ENCODE measurements at regions not wholly inside any gene's neighbourhood (a gene's known extent, or its start where the extent isn't known, plus 50 kb on each side); places are given as distances from the start of the nearest gene placed in this dataset.

- Mint-ChIP-seq H3K4me1 (ENCODE audit: low read depth in 2 of 2) (no peaks in the 10 kb centered on the region), H3K27ac (no peak overlapping the region), H3K9me3 (peaks cover 0 to 4% of the 10 kb centered on the region in 2 donors), H3K27me3 (no peaks in the 10 kb centered on the region), H3K4me3 (no peak overlapping the region), H3K36me3 (ENCODE audit: insufficient read depth) (no peaks in the 10 kb centered on the region)
- no peak for ATAC-seq (replicated peaks)
- DNase-seq, result no peak
These were observed 426.0 kb downstream of the PCDH18 start for GRCh38 chr4:137106287-137106686.

GRCh38 chr4:137090951-137091350 is 441.3 kb downstream of the PCDH18 start:
- H3K9me3 Mint-ChIP-seq, result peaks cover 8 to 14% of the 10 kb centered on the region in 2 donors
- no peaks in the 10 kb centered on the region for H3K36me3 Mint-ChIP-seq (ENCODE audit: insufficient read depth)
- no peaks in the 10 kb centered on the region for H3K27me3 Mint-ChIP-seq
- no peak for DNase-seq
- no peak for ATAC-seq (replicated peaks)
- H3K4me3 Mint-ChIP-seq, result no peak overlapping the region
- no peak overlapping the region for H3K27ac Mint-ChIP-seq
- H3K4me1 Mint-ChIP-seq (ENCODE audit: low read depth in 2 of 2), result no peaks in the 10 kb centered on the region

GRCh38 chr4:137083571-137084135 is 448.6 kb downstream of the PCDH18 start:
- Mint-ChIP-seq H3K27me3 (no peaks in the 10 kb centered on the region), H3K4me3 (no peak overlapping the region), H3K9me3 (peaks cover 5 to 11% of the 10 kb centered on the region in 2 donors), H3K4me1 (ENCODE audit: low read depth in 2 of 2) (no peaks in the 10 kb centered on the region), H3K27ac (no peak overlapping the region), H3K36me3 (ENCODE audit: insufficient read depth) (no peaks in the 10 kb centered on the region)
- DNase-seq (no peak), ATAC-seq (replicated peaks) (no peak)

- no peaks in the 10 kb centered on the region for H3K4me1 Mint-ChIP-seq (ENCODE audit: low read depth in 2 of 2)
- H3K36me3 Mint-ChIP-seq (ENCODE audit: insufficient read depth), result peaks cover 3% of the 10 kb centered on the region
- H3K27ac Mint-ChIP-seq, result no peak overlapping the region
- peaks cover 6 to 11% of the 10 kb centered on the region in 2 donors for H3K9me3 Mint-ChIP-seq
- DNase-seq (no peak), ATAC-seq (replicated peaks) (no peak)
- no peak overlapping the region for H3K4me3 Mint-ChIP-seq
- H3K27me3 Mint-ChIP-seq, result no peaks in the 10 kb centered on the region
These were observed 450.2 kb downstream of the PCDH18 start for GRCh38 chr4:137082061-137082460.

GRCh38 chr4:137076908-137077307 is 455.4 kb downstream of the PCDH18 start:
- peaks cover 3% of the 10 kb centered on the region for H3K36me3 Mint-ChIP-seq (ENCODE audit: insufficient read depth)
- no peaks in the 10 kb centered on the region for H3K4me1 Mint-ChIP-seq (ENCODE audit: low read depth in 2 of 2)
- no peak for DNase-seq
- H3K27me3 Mint-ChIP-seq, result no peaks in the 10 kb centered on the region
- H3K27ac Mint-ChIP-seq, result no peak overlapping the region
- H3K4me3 Mint-ChIP-seq, result no peak overlapping the region
- ATAC-seq (replicated peaks), result no peak
- H3K9me3 Mint-ChIP-seq, result peaks cover 5 to 19% of the 10 kb centered on the region in 2 donors

GRCh38 chr4:137075586-137075985 is 456.7 kb downstream of the PCDH18 start:
- H3K4me3 Mint-ChIP-seq, result no peak overlapping the region
- DNase-seq, result no peak
- no peaks in the 10 kb centered on the region for H3K27me3 Mint-ChIP-seq
- peaks cover 2 to 13% of the 10 kb centered on the region in 2 donors for H3K9me3 Mint-ChIP-seq
- H3K27ac Mint-ChIP-seq, result no peak overlapping the region
- no peaks in the 10 kb centered on the region for H3K4me1 Mint-ChIP-seq (ENCODE audit: low read depth in 2 of 2)
- H3K36me3 Mint-ChIP-seq (ENCODE audit: insufficient read depth), result peaks cover 3% of the 10 kb centered on the region
- no peak for ATAC-seq (replicated peaks)

- no peaks in the 10 kb centered on the region for H3K36me3 Mint-ChIP-seq (ENCODE audit: insufficient read depth)
- DNase-seq (no peak), ATAC-seq (replicated peaks) (no peak)
- H3K4me3 Mint-ChIP-seq, result no peak overlapping the region
- H3K4me1 Mint-ChIP-seq (ENCODE audit: low read depth in 2 of 2), result no peaks in the 10 kb centered on the region
- no peak overlapping the region for H3K27ac Mint-ChIP-seq
- H3K27me3 Mint-ChIP-seq, result no peaks in the 10 kb centered on the region
- peaks cover 8 to 15% of the 10 kb centered on the region in 2 donors for H3K9me3 Mint-ChIP-seq
These were observed 461.7 kb downstream of the PCDH18 start for GRCh38 chr4:137070614-137071013.

GRCh38 chr4:137069473-137069872 is 462.8 kb downstream of the PCDH18 start:
- DNase-seq, result no peak
- Mint-ChIP-seq H3K9me3 (peaks cover 8 to 23% of the 10 kb centered on the region in 2 donors), H3K36me3 (ENCODE audit: insufficient read depth) (no peaks in the 10 kb centered on the region), H3K4me1 (ENCODE audit: low read depth in 2 of 2) (no peaks in the 10 kb centered on the region), H3K4me3 (no peak overlapping the region), H3K27ac (no peak overlapping the region), H3K27me3 (no peaks in the 10 kb centered on the region)
- ATAC-seq (replicated peaks), result no peak

- no peak overlapping the region for H3K27ac Mint-ChIP-seq
- DNase-seq, result no peak
- H3K4me3 Mint-ChIP-seq, result no peak overlapping the region
- no peaks in the 10 kb centered on the region for H3K4me1 Mint-ChIP-seq (ENCODE audit: low read depth in 2 of 2)
- ATAC-seq (replicated peaks), result no peak
- H3K36me3 Mint-ChIP-seq (ENCODE audit: insufficient read depth), result no peaks in the 10 kb centered on the region
- peaks cover 8 to 14% of the 10 kb centered on the region in 2 donors for H3K9me3 Mint-ChIP-seq
- H3K27me3 Mint-ChIP-seq, result no peaks in the 10 kb centered on the region
These were observed 464.6 kb downstream of the PCDH18 start for GRCh38 chr4:137067735-137068134.

GRCh38 chr4:137065311-137065710 is 467.0 kb downstream of the PCDH18 start:
- ATAC-seq (replicated peaks) (no peak), DNase-seq (no peak)
- peaks cover 8 to 14% of the 10 kb centered on the region in 2 donors for H3K9me3 Mint-ChIP-seq
- no peaks in the 10 kb centered on the region for H3K36me3 Mint-ChIP-seq (ENCODE audit: insufficient read depth)
- H3K4me3 Mint-ChIP-seq, result no peak overlapping the region
- H3K27me3 Mint-ChIP-seq, result no peaks in the 10 kb centered on the region
- no peaks in the 10 kb centered on the region for H3K4me1 Mint-ChIP-seq (ENCODE audit: low read depth in 2 of 2)
- no peak overlapping the region for H3K27ac Mint-ChIP-seq

- ATAC-seq (replicated peaks), result no peak
- Mint-ChIP-seq H3K9me3 (peaks cover 8 to 14% of the 10 kb centered on the region in 2 donors), H3K27me3 (no peaks in the 10 kb centered on the region), H3K27ac (no peak overlapping the region), H3K4me3 (no peak overlapping the region), H3K36me3 (ENCODE audit: insufficient read depth) (no peaks in the 10 kb centered on the region), H3K4me1 (ENCODE audit: low read depth in 2 of 2) (no peaks in the 10 kb centered on the region)
- DNase-seq, result no peak
These were observed 468.3 kb downstream of the PCDH18 start for GRCh38 chr4:137063961-137064360.

GRCh38 chr4:137043184-137043583 is 489.1 kb downstream of the PCDH18 start:
- H3K4me3 Mint-ChIP-seq, result no peak overlapping the region
- no peaks in the 10 kb centered on the region for H3K27me3 Mint-ChIP-seq
- H3K9me3 Mint-ChIP-seq, result peaks cover 15 to 16% of the 10 kb centered on the region in 2 donors
- H3K36me3 Mint-ChIP-seq (ENCODE audit: insufficient read depth), result no peaks in the 10 kb centered on the region
- H3K27ac Mint-ChIP-seq, result no peak overlapping the region
- ATAC-seq (replicated peaks), result no peak
- no peaks in the 10 kb centered on the region for H3K4me1 Mint-ChIP-seq (ENCODE audit: low read depth in 2 of 2)
- no peak for DNase-seq

- no peaks in the 10 kb centered on the region for H3K4me1 Mint-ChIP-seq (ENCODE audit: low read depth in 2 of 2)
- H3K9me3 Mint-ChIP-seq, result peaks cover 9 to 16% of the 10 kb centered on the region in 2 donors
- H3K36me3 Mint-ChIP-seq (ENCODE audit: insufficient read depth), result no peaks in the 10 kb centered on the region
- H3K27ac Mint-ChIP-seq, result no peak overlapping the region
- DNase-seq (no peak), ATAC-seq (replicated peaks) (no peak)
- H3K4me3 Mint-ChIP-seq, result no peak overlapping the region
- H3K27me3 Mint-ChIP-seq, result no peaks in the 10 kb centered on the region
These were observed 492.9 kb downstream of the PCDH18 start for GRCh38 chr4:137039370-137039769.

GRCh38 chr4:137032222-137032621 is 500.1 kb downstream of the PCDH18 start:
- H3K9me3 Mint-ChIP-seq, result peaks cover 0 to 6% of the 10 kb centered on the region in 2 donors
- H3K36me3 Mint-ChIP-seq (ENCODE audit: insufficient read depth), result no peaks in the 10 kb centered on the region
- H3K27ac Mint-ChIP-seq, result no peak overlapping the region
- DNase-seq, result no peak
- H3K4me3 Mint-ChIP-seq, result no peak overlapping the region
- H3K4me1 Mint-ChIP-seq (ENCODE audit: low read depth in 2 of 2), result no peaks in the 10 kb centered on the region
- no peak for ATAC-seq (replicated peaks)
- H3K27me3 Mint-ChIP-seq, result no peaks in the 10 kb centered on the region

- DNase-seq (no peak), ATAC-seq (replicated peaks) (no peak)
- Mint-ChIP-seq H3K4me3 (no peak overlapping the region), H3K27me3 (no peaks in the 10 kb centered on the region), H3K27ac (no peak overlapping the region), H3K9me3 (peaks cover 4 to 8% of the 10 kb centered on the region in 2 donors), H3K36me3 (ENCODE audit: insufficient read depth) (no peaks in the 10 kb centered on the region), H3K4me1 (ENCODE audit: low read depth in 2 of 2) (no peaks in the 10 kb centered on the region)
These were observed 503.3 kb downstream of the PCDH18 start for GRCh38 chr4:137029026-137029425.
